ENCODE measurements at regions not wholly inside any gene's neighbourhood (a gene's known extent, or its start where the extent isn't known, plus 50 kb on each side); places are given as distances from the start of the nearest gene placed in this dataset.

DNA sequence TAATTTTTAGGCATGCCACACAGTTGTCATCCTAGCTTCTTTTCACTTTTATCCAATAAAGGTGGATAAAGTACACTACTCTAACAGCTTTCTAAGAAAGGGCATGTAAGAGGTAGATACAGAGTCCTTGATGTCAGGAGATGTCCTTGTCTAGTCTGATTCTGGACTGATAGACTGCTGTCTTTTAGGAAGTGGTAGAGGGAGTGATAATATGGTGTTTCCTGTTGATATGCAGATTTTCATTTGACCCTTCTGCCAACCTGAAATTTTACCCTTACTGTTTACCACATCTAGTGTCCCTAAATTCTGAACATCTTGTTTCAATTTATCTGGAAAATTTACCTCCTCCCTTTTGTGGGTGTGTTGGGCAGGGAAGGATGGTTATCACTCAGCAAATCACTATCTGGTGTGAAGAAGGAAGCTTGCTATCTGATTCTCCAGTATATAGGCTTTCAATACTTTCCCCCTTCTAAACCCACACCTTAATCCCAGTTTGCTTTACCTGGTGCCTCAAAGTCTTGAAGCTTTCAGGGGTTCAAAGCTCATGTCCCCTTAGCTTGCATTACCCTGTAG is 354.9 kb upstream of the SNX7 start:
- Histone ChIP-seq H3K9ac (ENCODE audit: low read length in 3 of 3) (no peak overlapping the region), H3K4me3 (ENCODE audit: low read length in 3 of 3) (no peak overlapping the region), H3K27ac (ENCODE audit: low read depth in 2 of 2, low read length in 2 of 2) (no peak overlapping the region), H3K4me1 (ENCODE audit: control insufficient read depth in 2 of 3, insufficient read depth in 2 of 3, low read depth in 1 of 3, low read length in 3 of 3) (no peaks in the 10 kb centered on the region), H3K9me3 (ENCODE audit: control insufficient read depth in 2 of 3, insufficient read depth in 1 of 3, low read length in 3 of 3) (no peaks in the 10 kb centered on the region), H3K36me3 (ENCODE audit: control insufficient read depth in 2 of 3, insufficient read depth in 3 of 3, low read length in 3 of 3) (no peaks in the 10 kb centered on the region), H3K27me3 (ENCODE audit: control insufficient read depth, insufficient read depth, low read length) (no peaks in the 10 kb centered on the region)
- intact Hi-C loops (cut with DNase I): no loop called here
- FAIRE-seq: no peak
- no peak for DNase-seq
- TF ChIP-seq, protein P1, sequence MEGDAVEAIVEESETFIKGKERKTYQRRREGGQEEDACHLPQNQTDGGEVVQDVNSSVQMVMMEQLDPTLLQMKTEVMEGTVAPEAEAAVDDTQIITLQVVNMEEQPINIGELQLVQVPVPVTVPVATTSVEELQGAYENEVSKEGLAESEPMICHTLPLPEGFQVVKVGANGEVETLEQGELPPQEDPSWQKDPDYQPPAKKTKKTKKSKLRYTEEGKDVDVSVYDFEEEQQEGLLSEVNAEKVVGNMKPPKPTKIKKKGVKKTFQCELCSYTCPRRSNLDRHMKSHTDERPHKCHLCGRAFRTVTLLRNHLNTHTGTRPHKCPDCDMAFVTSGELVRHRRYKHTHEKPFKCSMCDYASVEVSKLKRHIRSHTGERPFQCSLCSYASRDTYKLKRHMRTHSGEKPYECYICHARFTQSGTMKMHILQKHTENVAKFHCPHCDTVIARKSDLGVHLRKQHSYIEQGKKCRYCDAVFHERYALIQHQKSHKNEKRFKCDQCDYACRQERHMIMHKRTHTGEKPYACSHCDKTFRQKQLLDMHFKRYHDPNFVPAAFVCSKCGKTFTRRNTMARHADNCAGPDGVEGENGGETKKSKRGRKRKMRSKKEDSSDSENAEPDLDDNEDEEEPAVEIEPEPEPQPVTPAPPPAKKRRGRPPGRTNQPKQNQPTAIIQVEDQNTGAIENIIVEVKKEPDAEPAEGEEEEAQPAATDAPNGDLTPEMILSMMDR (IDR thresholded peaks at IDR 0.05; ENCODE audit: borderline replicate concordance, extremely low read depth, insufficient read depth): no peak

DNA sequence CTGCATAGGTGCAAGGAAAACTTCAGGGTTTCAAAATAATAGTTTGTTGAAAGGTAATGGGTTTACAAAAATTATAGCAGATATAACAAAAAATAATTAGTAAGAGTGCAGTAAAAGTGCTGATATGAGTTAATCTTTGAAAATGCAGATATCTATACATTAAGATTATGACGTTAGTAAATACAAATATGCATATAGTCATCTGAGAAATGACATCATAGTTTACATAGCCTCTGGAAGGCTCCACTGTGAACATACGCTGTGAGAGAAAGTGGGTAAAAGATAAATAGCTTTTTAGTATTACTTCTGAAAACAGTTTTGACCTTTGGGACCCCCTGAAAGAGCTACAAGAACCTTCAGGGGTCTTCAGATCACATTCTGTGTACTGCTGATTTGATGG is 356.2 kb upstream of the SNX7 start:
- H3K4me3 ChIP-seq (ENCODE audit: low read length in 3 of 3): no peak overlapping the region
- H3K4me1 ChIP-seq (ENCODE audit: control insufficient read depth in 2 of 3, insufficient read depth in 2 of 3, low read depth in 1 of 3, low read length in 3 of 3): no peaks in the 10 kb centered on the region
- H3K9me3 ChIP-seq (ENCODE audit: control insufficient read depth in 2 of 3, insufficient read depth in 1 of 3, low read length in 3 of 3): no peaks in the 10 kb centered on the region
- TF ChIP-seq, protein P1 (IDR thresholded peaks at IDR 0.05; ENCODE audit: borderline replicate concordance, extremely low read depth, insufficient read depth): no peak
- no peaks in the 10 kb centered on the region for H3K27me3 ChIP-seq (ENCODE audit: control insufficient read depth, insufficient read depth, low read length)
- intact Hi-C loops (cut with DNase I): no loop called here
- DNase-seq (no peak), FAIRE-seq (no peak)
- H3K36me3 ChIP-seq (ENCODE audit: control insufficient read depth in 2 of 3, insufficient read depth in 3 of 3, low read length in 3 of 3): no peaks in the 10 kb centered on the region
- H3K27ac ChIP-seq (ENCODE audit: low read depth in 2 of 2, low read length in 2 of 2): no peak overlapping the region
- H3K9ac ChIP-seq (ENCODE audit: low read length in 3 of 3): no peak overlapping the region

DNA sequence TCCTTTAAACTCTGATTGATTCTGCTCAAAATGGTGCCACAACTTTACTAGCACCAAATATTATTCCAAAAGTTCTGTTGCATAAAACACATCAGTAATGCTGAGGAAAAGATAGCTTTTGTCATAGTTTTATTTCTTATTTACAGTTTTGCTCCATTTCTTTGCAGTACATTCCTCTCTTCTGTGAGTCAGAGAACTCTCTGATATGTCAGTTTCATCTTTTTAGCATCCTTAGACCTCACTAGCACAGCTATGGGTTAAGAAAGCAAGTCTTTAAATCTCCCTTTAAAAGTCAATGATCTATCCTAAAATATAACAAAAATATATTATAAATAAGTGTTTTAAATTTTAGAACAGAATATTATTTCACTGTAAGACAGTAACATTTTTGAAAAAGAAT is 356.6 kb upstream of the SNX7 start:
- Histone ChIP-seq H3K9ac (ENCODE audit: low read length in 3 of 3) (no peak overlapping the region), H3K27me3 (ENCODE audit: control insufficient read depth, insufficient read depth, low read length) (no peaks in the 10 kb centered on the region), H3K9me3 (ENCODE audit: control insufficient read depth in 2 of 3, insufficient read depth in 1 of 3, low read length in 3 of 3) (no peaks in the 10 kb centered on the region), H3K4me3 (ENCODE audit: low read length in 3 of 3) (no peak overlapping the region), H3K36me3 (ENCODE audit: control insufficient read depth in 2 of 3, insufficient read depth in 3 of 3, low read length in 3 of 3) (no peaks in the 10 kb centered on the region), H3K27ac (ENCODE audit: low read depth in 2 of 2, low read length in 2 of 2) (no peak overlapping the region), H3K4me1 (ENCODE audit: control insufficient read depth in 2 of 3, insufficient read depth in 2 of 3, low read depth in 1 of 3, low read length in 3 of 3) (no peaks in the 10 kb centered on the region)
- intact Hi-C loops (cut with DNase I): no loop called here
- DNase-seq (no peak), FAIRE-seq (peak; percentile 32)
- TF ChIP-seq, protein P1 (IDR thresholded peaks at IDR 0.05; ENCODE audit: borderline replicate concordance, extremely low read depth, insufficient read depth): no peak

DNA sequence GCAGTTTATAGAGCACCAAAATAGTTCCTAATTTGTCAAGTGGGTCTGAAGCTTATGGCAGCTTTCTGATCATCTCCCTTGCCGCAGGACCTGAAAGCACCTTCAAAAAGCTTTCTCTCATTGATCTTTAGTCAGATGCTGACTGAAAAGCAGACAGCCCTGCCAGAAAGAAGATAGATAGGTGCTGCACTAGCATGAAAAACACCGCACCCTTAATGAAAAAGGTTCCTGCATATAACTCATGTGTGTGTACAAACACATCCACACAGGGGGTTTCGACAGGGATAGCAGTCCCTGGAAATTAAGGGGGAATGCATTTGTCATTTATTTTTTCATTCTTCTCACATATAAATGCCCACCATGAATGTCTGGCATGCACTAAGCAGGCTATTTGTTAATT is 361.7 kb upstream of the SNX7 start:
- no peak overlapping the region for H3K9ac ChIP-seq (ENCODE audit: low read length in 3 of 3)
- DNase-seq (no peak), FAIRE-seq (no peak)
- no peak overlapping the region for H3K27ac ChIP-seq (ENCODE audit: low read depth in 2 of 2, low read length in 2 of 2)
- H3K4me3 ChIP-seq (ENCODE audit: low read length in 3 of 3): no peak overlapping the region
- TF ChIP-seq, protein P1 (IDR thresholded peaks at IDR 0.05; ENCODE audit: borderline replicate concordance, extremely low read depth, insufficient read depth): no peak
- intact Hi-C loops (cut with DNase I): no loop called here
- no peaks in the 10 kb centered on the region for H3K9me3 ChIP-seq (ENCODE audit: control insufficient read depth in 2 of 3, insufficient read depth in 1 of 3, low read length in 3 of 3)
- H3K4me1 ChIP-seq (ENCODE audit: control insufficient read depth in 2 of 3, insufficient read depth in 2 of 3, low read depth in 1 of 3, low read length in 3 of 3): no peaks in the 10 kb centered on the region
- H3K36me3 ChIP-seq (ENCODE audit: control insufficient read depth in 2 of 3, insufficient read depth in 3 of 3, low read length in 3 of 3): no peaks in the 10 kb centered on the region
- H3K27me3 ChIP-seq (ENCODE audit: control insufficient read depth, insufficient read depth, low read length): no peaks in the 10 kb centered on the region

All from kidney (tissue), 13 donors.